ENCODE measurements at regions not wholly inside any gene's neighbourhood (a gene's known extent, or its start where the extent isn't known, plus 50 kb on each side); places are given as distances from the start of the nearest gene placed in this dataset.

- TF ChIP-seq ZBTB1 (CRISPR knock-in tag; IDR thresholded peaks at IDR 0.05; ENCODE audit: borderline replicate concordance) (no peak), ZNF547 (CRISPR knock-in tag; IDR thresholded peaks at IDR 0.05) (no peak), ZNF841 (CRISPR knock-in tag; IDR thresholded peaks at IDR 0.05; ENCODE audit: borderline replicate concordance) (no peak), MXD4 (CRISPR knock-in tag; IDR thresholded peaks at IDR 0.05) (no peak), AHDC1 (CRISPR knock-in tag; IDR thresholded peaks at IDR 0.05; ENCODE audit: borderline replicate concordance) (no peak), ZKSCAN8 (CRISPR knock-in tag; IDR thresholded peaks at IDR 0.05; ENCODE audit: borderline replicate concordance) (no peak)
These were observed 58.2 kb downstream of the RMI2 start (continued) for GRCh38 chr16:11403534-11403795.

GRCh38 chr16:11403920-11404319 lies 58.7 kb downstream of the RMI2 start:
- Histone ChIP-seq H3K4me2 (ENCODE audit: low read depth, low read length) (no peak overlapping the region), H3K27me3 (ENCODE audit: control insufficient read depth in 1 of 2, insufficient read depth in 2 of 2, low read length in 2 of 2) (peaks cover 36 to 60% of the 10 kb centered on the region in 2 experiments), H4K20me1 (ENCODE audit: insufficient read depth, low read length) (no peaks in the 10 kb centered on the region), H3K9ac (ENCODE audit: insufficient read depth, low read depth, low read length) (no peak overlapping the region), H3K9me3 (ENCODE audit: low read length) (no peaks in the 10 kb centered on the region), H3K36me3 (replicated peaks in 1 of 2; ENCODE audit: control insufficient read depth in 1 of 2, insufficient read depth in 2 of 2, low read length in 2 of 2) (no peaks in the 10 kb centered on the region; a peak in 1 of 5 replicates), H2AFZ (ENCODE audit: low read length) (no peak overlapping the region), H3K4me1 (ENCODE audit: insufficient read depth, low read length) (peaks cover 24% of the 10 kb centered on the region), H3K27ac (ENCODE audit: extremely low read length, insufficient read depth, low read length) (no peak overlapping the region), H3K79me2 (ENCODE audit: insufficient read depth, low read length) (no peaks in the 10 kb centered on the region), H3K4me3 (replicated peaks in 1 of 3; ENCODE audit: insufficient read depth in 1 of 3, low read depth in 2 of 3, low read length in 3 of 3) (no peak overlapping the region)
- in situ Hi-C loops (cut with HindIII; ENCODE audit: extremely low pct_ligation_motif_present, low pct_unique_long_range_greater_than_20kb): loop anchor here (25.0 kb wide), 1 partner anchor 108 kb away; no protein-coding TSS in a partner anchor
- TF ChIP-seq ZNF749 (CRISPR knock-in tag; IDR thresholded peaks at IDR 0.05; ENCODE audit: borderline replicate concordance) (no peak), CREM (IDR thresholded peaks at IDR 0.05) (no peak), CREM (CRISPR knock-in tag; IDR thresholded peaks at IDR 0.05) (no peak), KDM5A (IDR thresholded peaks at IDR 0.05; ENCODE audit: borderline replicate concordance, low read length) (no peak), TCF12 (IDR thresholded peaks at IDR 0.05) (no peak), TCF12 (CRISPR knock-in tag; IDR thresholded peaks at IDR 0.05) (no peak), ZNF33B (CRISPR knock-in tag; IDR thresholded peaks at IDR 0.05) (no peak), DR1 (CRISPR knock-in tag; IDR thresholded peaks at IDR 0.05) (no peak), KDM6A (CRISPR knock-in tag; IDR thresholded peaks at IDR 0.05; ENCODE audit: low read depth) (no peak)
- CTCF ChIA-PET (ENCODE audit: low intra/inter-chr PET ratio, low total read pairs): interaction anchor here (1.2 to 2.7 kb wide), 2 partner anchors 7 to 129 kb away, joined by 3 to 15 read pairs; no protein-coding TSS in a partner anchor
- DNase-seq (ENCODE audit: low spot score): no peak
- 18% methylated on average over 6 of the region's 6 CpGs for WGBS (ENCODE audit: low lambda C conversion rate)
- ATAC-seq: no peak
- FAIRE-seq: no peak
- POLR2A ChIA-PET: no interaction called here
- no TSS peak for BruUV-seq (replicated peaks)
- intact Hi-C loops (cut with micrococcal nuclease; ENCODE audit: unreplicated experiment): loop anchor here (10.0 kb wide), 1 partner anchor 661 kb away; no protein-coding TSS in a partner anchor

Measured in HepG2 (cell line).